HEK293 (cell line): ENCODE measurements at regions not wholly inside any gene's neighbourhood (a gene's known extent, or its start where the extent isn't known, plus 50 kb on each side); places are given as distances from the start of the nearest gene placed in this dataset.

Source experiments
- CTCF ChIA-PET: fragments of 350-600 bp; formaldehyde crosslinking; extraction: SDS; loops from one replicate; lab custom pipeline; 2021; ENCODE audit warnings: antibody characterized with exemption; lab: Yijun Ruan, JAX
- POLR2A ChIA-PET: fragments of 300-600 bp; formaldehyde crosslinking; extraction: SDS; loops from one replicate; lab custom pipeline; 2020; ENCODE audit warnings: antibody characterized with exemption, inconsistent platforms; lab: Yijun Ruan, JAX
- H3K27ac ChIP-seq: fragments of 200-500 bp; sonication (Bioruptor generic); 2 replicates; pipeline ENCODE4 v1.5.1; 2014; ENCODE audit warnings: low read depth, low read length, control low read depth, inconsistent platforms; ENCODE audit errors: extremely low read depth
- H3K36me3 ChIP-seq, 2 experiments: fragments of 200-500 bp in 1 of 2; sonication (Bioruptor generic) in 1 of 2; 1 replicate in 1 of 2; 2 replicates in 1 of 2; pipeline ENCODE4 v1.5.1; 2014 to 2017; ENCODE audit warnings: inconsistent platforms in 2 of 2, low read length in 2 of 2; ENCODE audit not compliant: control insufficient read depth in 2 of 2, insufficient read depth in 1 of 2
- H3K4me1 ChIP-seq: fragments of 200-500 bp; sonication (Bioruptor generic); 2 replicates; pipeline ENCODE4 v1.5.1; 2014; ENCODE audit warnings: mild to moderate bottlenecking, low read length, inconsistent platforms; ENCODE audit not compliant: control insufficient read depth, insufficient read depth
- H3K4me3 ChIP-seq: 2 replicates; pipeline ENCODE4 v1.5.1; 2011; ENCODE audit warnings: low read depth, mild to moderate bottlenecking, control low read depth, low read length, moderate library complexity
- H3K9me3 ChIP-seq: fragments of 200-500 bp; sonication (Bioruptor generic); 2 replicates; pipeline ENCODE4 v1.5.1; 2014; ENCODE audit warnings: low read depth, low read length, inconsistent platforms; ENCODE audit not compliant: control insufficient read depth, insufficient read depth
- KLF9 ChIP-seq: fragments of 450-650 bp; formaldehyde crosslinking; IDR thresholded peaks from 2 replicates; pipeline ENCODE4 v1.5.1; 2016; ENCODE audit warnings: missing biosample characterization, missing genetic modification characterization, low read depth
- MEIS1 ChIP-seq: sonication (generic); formaldehyde crosslinking; IDR thresholded peaks from 2 replicates; pipeline ENCODE4 v1.8.1; 2022; ENCODE audit warnings: missing genetic modification reagents, mild to moderate bottlenecking, borderline replicate concordance
- MYNN ChIP-seq: fragments of 450-650 bp; formaldehyde crosslinking; IDR thresholded peaks from 2 replicates; pipeline ENCODE4 v1.5.1; 2016; ENCODE audit warnings: missing biosample characterization, missing genetic modification characterization, borderline replicate concordance
- OSR2 ChIP-seq: fragments of 450-650 bp; formaldehyde crosslinking; IDR thresholded peaks from 2 replicates; pipeline ENCODE4 v1.5.1; 2016; ENCODE audit warnings: missing biosample characterization, missing genetic modification characterization
- ZBTB20 ChIP-seq: fragments of 450-650 bp; formaldehyde crosslinking; IDR thresholded peaks from 2 replicates; pipeline ENCODE4 v1.5.1; 2016; ENCODE audit warnings: missing biosample characterization, missing genetic modification characterization
- ZBTB7A ChIP-seq: fragments of 450-650 bp; formaldehyde crosslinking; IDR thresholded peaks from 2 replicates; pipeline ENCODE4 v1.5.1; 2016; ENCODE audit warnings: low read depth, missing biosample characterization, missing genetic modification characterization
- ZNF112 ChIP-seq: fragments of 450-650 bp; formaldehyde crosslinking; IDR thresholded peaks from 2 replicates; pipeline ENCODE4 v1.5.0; 2017; ENCODE audit warnings: missing biosample characterization, missing genetic modification characterization
- ZNF157 ChIP-seq: fragments of 450-650 bp; formaldehyde crosslinking; IDR thresholded peaks from 2 replicates; pipeline ENCODE4 v1.5.1; 2016; ENCODE audit warnings: missing biosample characterization, missing genetic modification characterization
- ZNF211 ChIP-seq: fragments of 450-650 bp; formaldehyde crosslinking; IDR thresholded peaks from 2 replicates; pipeline ENCODE4 v1.5.1; 2016; ENCODE audit warnings: low read depth, missing biosample characterization, missing genetic modification characterization
- ZNF311 ChIP-seq: fragments of 450-650 bp; formaldehyde crosslinking; IDR thresholded peaks from 2 replicates; pipeline ENCODE4 v1.5.1; 2017; ENCODE audit warnings: missing biosample characterization, missing genetic modification characterization, borderline replicate concordance
- ZNF335 ChIP-seq: fragments of 450-650 bp; formaldehyde crosslinking; conservative IDR thresholded peaks from 2 replicates; pipeline ENCODE4 v1.5.1; 2016; ENCODE audit warnings: missing biosample characterization, missing genetic modification characterization
- ZNF341 ChIP-seq: fragments of 450-650 bp; formaldehyde crosslinking; IDR thresholded peaks from 2 replicates; pipeline ENCODE4; 2016; ENCODE audit warnings: low read depth, missing biosample characterization, missing genetic modification characterization
- ZNF391 ChIP-seq: fragments of 450-650 bp; formaldehyde crosslinking; IDR thresholded peaks from 2 replicates; pipeline ENCODE4 v1.5.1; 2016; ENCODE audit warnings: low read depth, missing biosample characterization, missing genetic modification characterization, borderline replicate concordance
- ZNF394 ChIP-seq: fragments of 450-650 bp; formaldehyde crosslinking; IDR thresholded peaks from 2 replicates; pipeline ENCODE4 v1.5.1; 2016; ENCODE audit warnings: missing biosample characterization, missing genetic modification characterization, mild to moderate bottlenecking, moderate library complexity, borderline replicate concordance
- ZNF423 ChIP-seq: fragments of 450-650 bp; formaldehyde crosslinking; IDR thresholded peaks from 2 replicates; pipeline ENCODE4 v1.5.1; 2016; ENCODE audit warnings: missing biosample characterization, missing genetic modification characterization
- ZNF510 ChIP-seq: fragments of 450-650 bp; formaldehyde crosslinking; IDR thresholded peaks from 2 replicates; pipeline ENCODE4 v1.5.1; 2018; ENCODE audit warnings: mild to moderate bottlenecking, missing genetic modification characterization, missing biosample characterization; ENCODE audit not compliant: insufficient replicate concordance
- ZNF529 ChIP-seq: fragments of 450-650 bp; formaldehyde crosslinking; IDR thresholded peaks from 2 replicates; pipeline ENCODE4 v1.5.1; 2017; ENCODE audit warnings: missing genetic modification characterization, missing biosample characterization; ENCODE audit not compliant: insufficient replicate concordance
- ZNF548 ChIP-seq: fragments of 450-650 bp; formaldehyde crosslinking; IDR thresholded peaks from 2 replicates; pipeline ENCODE4 v1.5.1; 2016; ENCODE audit warnings: missing biosample characterization, missing genetic modification characterization
- ZNF610 ChIP-seq: fragments of 450-650 bp; formaldehyde crosslinking; IDR thresholded peaks from 2 replicates; pipeline ENCODE4 v1.5.1; 2016; ENCODE audit warnings: missing biosample characterization, missing genetic modification characterization, borderline replicate concordance
- ZNF621 ChIP-seq: fragments of 450-650 bp; formaldehyde crosslinking; IDR thresholded peaks from 2 replicates; pipeline ENCODE4 v1.5.1; 2017; ENCODE audit warnings: missing biosample characterization, missing genetic modification characterization
- ZNF629 ChIP-seq: fragments of 450-650 bp; formaldehyde crosslinking; IDR thresholded peaks from 2 replicates; pipeline ENCODE4 v1.5.1; 2017; ENCODE audit warnings: missing biosample characterization, missing genetic modification characterization
- ZNF664 ChIP-seq: fragments of 450-650 bp; formaldehyde crosslinking; IDR thresholded peaks from 2 replicates; pipeline ENCODE4 v1.5.1; 2016; ENCODE audit warnings: missing biosample characterization, missing genetic modification characterization
- ZNF707 ChIP-seq: fragments of 450-650 bp; formaldehyde crosslinking; IDR thresholded peaks from 2 replicates; pipeline ENCODE4 v1.5.1; 2016; ENCODE audit warnings: missing biosample characterization, missing genetic modification characterization
- TF ChIP-seq, protein P1 (sequence below): fragments of 450-650 bp; formaldehyde crosslinking; IDR thresholded peaks from 2 replicates; pipeline ENCODE4 v1.5.1; 2017; ENCODE audit warnings: missing biosample characterization, missing genetic modification characterization
- TF ChIP-seq, protein P2 (sequence below): sonication (generic); formaldehyde crosslinking; IDR thresholded peaks from 2 replicates; pipeline ENCODE4 v1.8.1; 2022; ENCODE audit warnings: mild to moderate bottlenecking, moderate library complexity, missing genetic modification reagents

GRCh38 chr4:28730304-28730703, 1869.7 kb downstream of the STIM2 start:
- Histone ChIP-seq H3K9me3 (no peaks in the 10 kb centered on the region), H3K4me3 (no peak overlapping the region), H3K4me1 (no peaks in the 10 kb centered on the region), H3K27ac (no peak overlapping the region), H3K36me3 (no peaks in the 10 kb centered on the region)
- TF ChIP-seq ZNF112 (tag by site-specific recombination) (no peak), KLF9 (tag by site-specific recombination) (no peak), ZNF311 (tag by site-specific recombination) (no peak), ZNF335 (tag by site-specific recombination) (no peak), ZNF341 (tag by site-specific recombination) (no peak), ZNF621 (tag by site-specific recombination) (no peak), ZNF157 (tag by site-specific recombination) (no peak), ZNF548 (no peak), ZNF423 (tag by site-specific recombination) (no peak), MEIS1 (CRISPR knock-in tag) (no peak), MYNN (tag by site-specific recombination) (no peak), OSR2 (tag by site-specific recombination) (no peak)
- TF ChIP-seq, protein P1, sequence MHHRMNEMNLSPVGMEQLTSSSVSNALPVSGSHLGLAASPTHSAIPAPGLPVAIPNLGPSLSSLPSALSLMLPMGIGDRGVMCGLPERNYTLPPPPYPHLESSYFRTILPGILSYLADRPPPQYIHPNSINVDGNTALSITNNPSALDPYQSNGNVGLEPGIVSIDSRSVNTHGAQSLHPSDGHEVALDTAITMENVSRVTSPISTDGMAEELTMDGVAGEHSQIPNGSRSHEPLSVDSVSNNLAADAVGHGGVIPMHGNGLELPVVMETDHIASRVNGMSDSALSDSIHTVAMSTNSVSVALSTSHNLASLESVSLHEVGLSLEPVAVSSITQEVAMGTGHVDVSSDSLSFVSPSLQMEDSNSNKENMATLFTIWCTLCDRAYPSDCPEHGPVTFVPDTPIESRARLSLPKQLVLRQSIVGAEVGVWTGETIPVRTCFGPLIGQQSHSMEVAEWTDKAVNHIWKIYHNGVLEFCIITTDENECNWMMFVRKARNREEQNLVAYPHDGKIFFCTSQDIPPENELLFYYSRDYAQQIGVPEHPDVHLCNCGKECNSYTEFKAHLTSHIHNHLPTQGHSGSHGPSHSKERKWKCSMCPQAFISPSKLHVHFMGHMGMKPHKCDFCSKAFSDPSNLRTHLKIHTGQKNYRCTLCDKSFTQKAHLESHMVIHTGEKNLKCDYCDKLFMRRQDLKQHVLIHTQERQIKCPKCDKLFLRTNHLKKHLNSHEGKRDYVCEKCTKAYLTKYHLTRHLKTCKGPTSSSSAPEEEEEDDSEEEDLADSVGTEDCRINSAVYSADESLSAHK (tag by site-specific recombination) = no peak
- TF ChIP-seq, protein P2, sequence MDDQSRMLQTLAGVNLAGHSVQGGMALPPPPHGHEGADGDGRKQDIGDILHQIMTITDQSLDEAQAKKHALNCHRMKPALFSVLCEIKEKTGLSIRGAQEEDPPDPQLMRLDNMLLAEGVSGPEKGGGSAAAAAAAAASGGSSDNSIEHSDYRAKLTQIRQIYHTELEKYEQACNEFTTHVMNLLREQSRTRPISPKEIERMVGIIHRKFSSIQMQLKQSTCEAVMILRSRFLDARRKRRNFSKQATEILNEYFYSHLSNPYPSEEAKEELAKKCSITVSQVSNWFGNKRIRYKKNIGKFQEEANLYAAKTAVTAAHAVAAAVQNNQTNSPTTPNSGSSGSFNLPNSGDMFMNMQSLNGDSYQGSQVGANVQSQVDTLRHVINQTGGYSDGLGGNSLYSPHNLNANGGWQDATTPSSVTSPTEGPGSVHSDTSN (CRISPR knock-in tag) = no peak
- CTCF ChIA-PET = no interaction called here
- POLR2A ChIA-PET = no interaction called here

DNA sequence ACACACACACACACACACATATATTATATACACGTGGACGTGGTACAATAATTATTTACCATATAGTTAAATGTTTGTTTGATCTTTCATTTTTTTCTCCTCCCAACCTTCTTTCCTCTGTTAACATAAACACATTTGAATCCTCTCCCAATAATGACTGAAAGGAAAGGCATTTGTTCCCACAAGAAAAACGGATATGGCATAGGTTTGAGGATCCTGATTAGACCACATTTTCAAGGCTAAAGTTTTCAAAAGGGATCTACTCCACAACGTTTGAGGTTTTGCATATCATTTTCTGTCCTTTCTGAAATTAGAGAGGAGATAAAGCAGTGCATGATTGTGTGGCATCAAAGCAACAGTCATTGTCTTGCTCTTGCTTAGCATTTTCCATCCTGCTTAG, 1883.4 kb downstream of the STIM2 start:
- no peaks in the 10 kb centered on the region for H3K9me3 ChIP-seq
- no peak overlapping the region for H3K27ac ChIP-seq
- POLR2A ChIA-PET = no interaction called here
- no peaks in the 10 kb centered on the region for H3K36me3 ChIP-seq
- no peaks in the 10 kb centered on the region for H3K4me1 ChIP-seq
- H3K4me3 ChIP-seq = no peak overlapping the region
- CTCF ChIA-PET = interaction anchor here (0.6 kb wide), 1 partner anchor 131 kb away, joined by 4 read pairs; no protein-coding TSS in a partner anchor
- TF ChIP-seq ZNF610 (tag by site-specific recombination) = no peak
- TF ChIP-seq ZNF391 = no peak
- TF ChIP-seq ZNF394 (tag by site-specific recombination) = no peak
- TF ChIP-seq ZNF664 (tag by site-specific recombination) = no peak
- TF ChIP-seq ZBTB20 (tag by site-specific recombination) = no peak
- TF ChIP-seq ZBTB7A = no peak
- TF ChIP-seq ZNF629 (tag by site-specific recombination) = no peak
- TF ChIP-seq ZNF510 (tag by site-specific recombination) = no peak
- no peak for TF ChIP-seq ZNF707 (tag by site-specific recombination)
- no peak for TF ChIP-seq ZNF211 (tag by site-specific recombination)
- TF ChIP-seq ZNF529 = no peak
